Lung (tissue), 11 donors: ENCODE measurements at regions not wholly inside any gene's neighbourhood (a gene's known extent, or its start where the extent isn't known, plus 50 kb on each side); places are given as distances from the start of the nearest gene placed in this dataset.

Source experiments
- ATAC-seq: fragments of 200-7000 bp; cut with Tn5 transposase; one replicate; pipeline ENCODE4 v1.9.1; 2020; ENCODE audit warnings: moderate number of reproducible peaks; ENCODE audit not compliant: insufficient read depth, low FRiP score
- DNase-seq, 3 donors: peaks; one replicate each; pipeline ENCODE4 v3.0.0-alpha.2; 2013 to 2017
- H3K27ac ChIP-seq, 2 donors: one replicate each; pipeline ENCODE4 v1.5.1; 2013; ENCODE audit warnings: mild to moderate bottlenecking in 2 of 2, moderate library complexity in 2 of 2, control low read depth in 1 of 2, inconsistent platforms in 1 of 2, low read depth in 1 of 2, low read length in 1 of 2
- H3K27me3 ChIP-seq, 3 donors: one replicate each; pipeline ENCODE4 v1.5.1; 2013; ENCODE audit warnings: low read length in 2 of 3; ENCODE audit not compliant: control insufficient read depth in 3 of 3, insufficient read depth in 3 of 3
- H3K36me3 ChIP-seq, 4 donors: one replicate each; pipeline ENCODE4 v1.5.1; 2013; ENCODE audit warnings: low read length in 4 of 4, mild to moderate bottlenecking in 1 of 4, moderate library complexity in 1 of 4; ENCODE audit not compliant: control insufficient read depth in 4 of 4, insufficient read depth in 4 of 4
- H3K4me1 ChIP-seq, 5 donors: one replicate each; pipeline ENCODE4 v1.5.1; 2013; ENCODE audit warnings: low read length in 5 of 5, mild to moderate bottlenecking in 2 of 5, moderate library complexity in 1 of 5; ENCODE audit not compliant: control insufficient read depth in 5 of 5, insufficient read depth in 5 of 5
- H3K4me3 ChIP-seq: one replicate; pipeline ENCODE4 v1.5.1; 2013; ENCODE audit warnings: mild to moderate bottlenecking, control low read depth, moderate library complexity
- H3K9ac ChIP-seq, 2 donors: one replicate each; pipeline ENCODE4 v1.5.1; 2013; ENCODE audit warnings: low read length in 2 of 2, control low read depth in 1 of 2; ENCODE audit not compliant: insufficient read depth in 1 of 2
- H3K9me3 ChIP-seq, 4 donors: one replicate each; pipeline ENCODE4 v1.5.1; 2013; ENCODE audit warnings: low read length in 3 of 4, mild to moderate bottlenecking in 1 of 4, moderate library complexity in 1 of 4; ENCODE audit not compliant: control insufficient read depth in 4 of 4, insufficient read depth in 3 of 4
- WGBS, 2 donors: extraction: QIAGEN DNeasy Blood & Tissue Kit; methylation state at CpG; one replicate each; pipeline ENCODE4 v1.1.7; 2013; 5-methylcytosine and 5-hydroxymethylcytosine counted together
- TF ChIP-seq, protein P1 (sequence below): IDR thresholded peaks from 2 replicates; pipeline ENCODE4 v1.5.1; 2012; ENCODE audit warnings: mild to moderate bottlenecking; ENCODE audit errors: control extremely low read depth, extremely low read depth
- donor health status: control.
- donor health status: control.
- donor health status: Bipolar disorder and iron deficiency.
- donor health status: healthy.
- donor health status: DM: yes; HTN: yes; CAD: no.

DNA sequence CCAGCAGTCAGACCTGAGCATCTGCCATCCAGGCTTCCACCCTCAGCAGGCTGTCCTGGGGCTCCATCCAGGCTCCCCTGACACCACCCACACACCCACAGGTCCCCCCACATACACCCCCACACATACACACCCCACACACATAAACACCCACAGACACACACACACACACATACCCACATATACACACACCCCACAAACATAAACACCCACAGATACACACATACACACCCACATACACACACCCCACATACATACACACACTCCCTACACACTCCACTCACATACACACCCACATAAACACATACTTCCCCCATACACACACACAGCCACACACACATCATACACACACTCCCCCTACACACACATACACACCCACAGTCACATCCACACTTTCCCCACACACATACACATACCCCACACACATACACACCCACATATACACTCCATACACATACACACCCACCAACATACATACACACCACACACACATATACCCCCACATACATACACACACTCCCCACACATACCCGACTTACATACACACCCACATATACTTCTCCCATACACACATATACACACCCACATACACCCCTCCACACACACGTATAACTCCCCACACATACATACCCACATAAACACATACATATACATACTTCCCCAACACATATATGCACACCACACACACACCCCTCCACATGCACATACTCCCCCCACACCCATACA is 183.3 kb upstream of the ETAA1 start:
- Histone ChIP-seq H3K27ac (no peak overlapping the region), H3K27me3 (no peaks in the 10 kb centered on the region), H3K9ac (peak overlapping the region; percentile 14 to 37), H3K36me3 (no peaks in the 10 kb centered on the region), H3K4me3 (no peak overlapping the region), H3K4me1 (peaks cover 0 to 51% (median 22%) of the 10 kb centered on the region in 5 donors), H3K9me3 (peaks cover 0 to 2% (median 0%) of the 10 kb centered on the region in 4 donors)
- TF ChIP-seq, protein P1, sequence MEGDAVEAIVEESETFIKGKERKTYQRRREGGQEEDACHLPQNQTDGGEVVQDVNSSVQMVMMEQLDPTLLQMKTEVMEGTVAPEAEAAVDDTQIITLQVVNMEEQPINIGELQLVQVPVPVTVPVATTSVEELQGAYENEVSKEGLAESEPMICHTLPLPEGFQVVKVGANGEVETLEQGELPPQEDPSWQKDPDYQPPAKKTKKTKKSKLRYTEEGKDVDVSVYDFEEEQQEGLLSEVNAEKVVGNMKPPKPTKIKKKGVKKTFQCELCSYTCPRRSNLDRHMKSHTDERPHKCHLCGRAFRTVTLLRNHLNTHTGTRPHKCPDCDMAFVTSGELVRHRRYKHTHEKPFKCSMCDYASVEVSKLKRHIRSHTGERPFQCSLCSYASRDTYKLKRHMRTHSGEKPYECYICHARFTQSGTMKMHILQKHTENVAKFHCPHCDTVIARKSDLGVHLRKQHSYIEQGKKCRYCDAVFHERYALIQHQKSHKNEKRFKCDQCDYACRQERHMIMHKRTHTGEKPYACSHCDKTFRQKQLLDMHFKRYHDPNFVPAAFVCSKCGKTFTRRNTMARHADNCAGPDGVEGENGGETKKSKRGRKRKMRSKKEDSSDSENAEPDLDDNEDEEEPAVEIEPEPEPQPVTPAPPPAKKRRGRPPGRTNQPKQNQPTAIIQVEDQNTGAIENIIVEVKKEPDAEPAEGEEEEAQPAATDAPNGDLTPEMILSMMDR: no peak
- DNase-seq (no peak), ATAC-seq (no peak)
- WGBS, 2 donors: 92 to 97% methylated on average over 2 of the region's 2 CpGs

DNA sequence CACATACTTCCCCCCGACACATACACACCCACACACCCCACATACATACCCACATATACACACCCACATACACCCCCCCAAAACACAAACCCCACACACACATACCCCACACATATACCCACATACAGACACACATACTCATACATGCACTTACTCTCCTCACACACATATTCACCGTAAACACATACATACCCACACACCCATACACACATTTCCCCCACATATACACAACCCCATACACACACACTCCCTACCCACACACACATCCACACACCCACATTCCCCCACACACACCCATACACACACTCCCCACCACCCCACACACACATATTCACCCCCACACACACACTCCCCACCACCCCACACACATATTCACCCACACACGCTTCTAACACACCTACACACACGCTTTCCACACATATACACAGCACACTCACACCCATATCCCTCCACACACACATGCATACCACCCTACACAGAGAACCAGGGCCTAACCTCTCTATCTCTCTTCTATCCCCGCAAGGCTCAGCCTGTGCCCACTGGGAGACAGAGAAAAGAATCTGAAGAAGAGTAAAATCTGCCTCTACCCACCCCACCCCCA is 182.4 kb upstream of the ETAA1 start:
- no peak for DNase-seq
- peaks cover 0 to 53% (median 22%) of the 10 kb centered on the region in 5 donors for H3K4me1 ChIP-seq
- H3K4me3 ChIP-seq: no peak overlapping the region
- TF ChIP-seq, protein P1: no peak
- no peaks in the 10 kb centered on the region for H3K36me3 ChIP-seq
- H3K9ac ChIP-seq: peak overlapping the region in 1 of 2 donors; percentile 14
- peaks cover 0 to 2% (median 0%) of the 10 kb centered on the region in 4 donors for H3K9me3 ChIP-seq
- WGBS, 2 donors: 93 to 95% methylated on average over 5 of the region's 5 CpGs
- no peak overlapping the region for H3K27ac ChIP-seq
- ATAC-seq: no peak
- no peaks in the 10 kb centered on the region for H3K27me3 ChIP-seq

DNA sequence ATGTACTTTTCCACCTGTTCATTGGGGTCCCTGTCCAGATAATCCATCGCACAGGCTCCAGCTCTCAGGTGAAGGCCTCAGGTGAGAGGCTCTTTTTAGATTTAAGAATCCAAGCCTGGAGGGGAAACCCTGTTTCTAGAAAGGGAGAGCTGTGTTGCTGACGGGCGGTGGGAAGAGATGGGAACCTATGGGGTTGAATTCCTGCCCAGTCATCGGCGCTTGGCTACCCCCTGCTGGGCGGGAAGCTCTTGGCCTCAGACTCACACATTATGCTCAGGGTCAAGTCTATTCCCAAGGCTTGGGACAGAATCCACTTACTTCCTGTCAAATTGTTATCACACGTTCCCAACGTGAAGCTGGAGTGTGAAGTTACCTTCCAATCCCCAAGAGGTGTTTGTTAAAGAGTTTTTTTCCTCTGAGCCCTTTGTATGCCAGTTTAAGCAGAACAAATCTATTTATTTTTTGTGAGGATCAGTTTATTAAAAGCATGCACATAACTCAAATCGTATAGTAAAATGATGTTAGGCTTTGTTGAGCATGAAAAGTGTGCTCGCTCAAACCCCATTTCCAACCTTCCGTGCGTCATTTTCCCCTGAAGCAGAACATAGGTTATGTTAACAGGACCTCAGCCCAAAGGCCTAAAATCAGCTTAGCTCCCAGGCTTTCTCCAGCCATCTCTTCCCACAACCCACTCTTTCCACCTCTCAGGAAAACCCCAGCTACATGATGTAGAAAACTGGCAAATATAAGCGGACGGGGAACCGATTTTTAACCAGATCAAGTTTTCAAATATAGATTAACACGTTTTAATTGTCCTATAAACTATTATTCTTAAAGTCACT is 181.7 kb upstream of the ETAA1 start:
- ATAC-seq (peak; percentile 64), DNase-seq (peak; percentile 92 to 96 (median 95))
- H3K9ac ChIP-seq: peak overlapping the region in 1 of 2 donors; percentile 6
- no peaks in the 10 kb centered on the region for H3K36me3 ChIP-seq
- H3K4me3 ChIP-seq: no peak overlapping the region
- no peak overlapping the region for H3K27ac ChIP-seq
- H3K9me3 ChIP-seq: peaks cover 0 to 2% (median 0%) of the 10 kb centered on the region in 4 donors
- TF ChIP-seq, protein P1: no peak
- H3K4me1 ChIP-seq: peaks cover 0 to 56% (median 22%) of the 10 kb centered on the region in 5 donors
- WGBS, 2 donors: 49 to 54% methylated on average over 16 of the region's 16 CpGs
- H3K27me3 ChIP-seq: no peaks in the 10 kb centered on the region
